ENCODE measurements at regions not wholly inside any gene's neighbourhood (a gene's known extent, or its start where the extent isn't known, plus 50 kb on each side); places are given as distances from the start of the nearest gene placed in this dataset.

GRCh38 chr10:69714572-69714971 lies 84.5 kb downstream of the FAM241B start:
- H4K20me1 ChIP-seq (ENCODE audit: control insufficient read depth, insufficient read depth): no peaks in the 10 kb centered on the region; the same call in 1 of the 2 replicates
- ChIA-PET SMC1A (ENCODE audit: uncharacterized antibody, unreplicated experiment) (interaction anchor here (1.0 to 2.3 kb wide), 4 partner anchors 12 to 200 kb away, joined by 3 to 7 read pairs (median 5); no protein-coding TSS in a partner anchor), CTCF (interaction anchor here (0.9 to 5.3 kb wide), 7 partner anchors 11 to 244 kb away, joined by 3 to 30 read pairs (median 3); no protein-coding TSS in a partner anchor), RAD21 (ENCODE audit: unreplicated experiment) (no interaction called here), POLR2A (no interaction called here)
- no peak overlapping the region for H3K4me3 ChIP-seq
- no peak overlapping the region for H2AFZ ChIP-seq (ENCODE audit: control insufficient read depth, low read depth, low read length)
- intact Hi-C loops (cut with micrococcal nuclease; ENCODE audit: unreplicated experiment) (no loop called here), in situ Hi-C loops (cut with MboI) (no loop called here)
- no TSS peak for BruUV-seq (replicated peaks)
- H3K27me3 ChIP-seq (replicated peaks in 1 of 2; ENCODE audit: control insufficient read depth in 2 of 2, insufficient read depth in 2 of 2, low read length in 1 of 2): no peaks in the 10 kb centered on the region; a peak in 1 of 4 replicates
- 14% methylated on average over 4 of the region's 4 CpGs for WGBS (ENCODE audit: insufficient coverage, insufficient replicate concordance, low lambda C conversion rate, missing lambda C conversion rate)
- no peak overlapping the region for H3K9ac ChIP-seq (ENCODE audit: control insufficient read depth, insufficient read depth, low read length)
- no peaks in the 10 kb centered on the region for H3K79me2 ChIP-seq (ENCODE audit: control insufficient read depth, insufficient read depth, low read length)
- H3K9me3 ChIP-seq (replicated peaks; ENCODE audit: control insufficient read depth, insufficient read depth, low read length): no peaks in the 10 kb centered on the region
- H3K36me3 ChIP-seq (ENCODE audit: control insufficient read depth in 2 of 2, insufficient read depth in 2 of 2, low read length in 1 of 2): no peaks in the 10 kb centered on the region
- no peak for TF ChIP-seq SUZ12 (IDR thresholded peaks at IDR 0.05; ENCODE audit: unreplicated experiment)
- H3K27ac ChIP-seq (ENCODE audit: control insufficient read depth, insufficient read depth): no peak overlapping the region
- H3K4me1 ChIP-seq (ENCODE audit: control insufficient read depth, insufficient read depth, low read length): no peaks in the 10 kb centered on the region
- ATAC-seq: no peak
- FAIRE-seq: no peak
- H3K4me2 ChIP-seq (ENCODE audit: control insufficient read depth, insufficient read depth): no peak overlapping the region
- DNase-seq (ENCODE audit: low read depth, low spot score): no peak

DNA sequence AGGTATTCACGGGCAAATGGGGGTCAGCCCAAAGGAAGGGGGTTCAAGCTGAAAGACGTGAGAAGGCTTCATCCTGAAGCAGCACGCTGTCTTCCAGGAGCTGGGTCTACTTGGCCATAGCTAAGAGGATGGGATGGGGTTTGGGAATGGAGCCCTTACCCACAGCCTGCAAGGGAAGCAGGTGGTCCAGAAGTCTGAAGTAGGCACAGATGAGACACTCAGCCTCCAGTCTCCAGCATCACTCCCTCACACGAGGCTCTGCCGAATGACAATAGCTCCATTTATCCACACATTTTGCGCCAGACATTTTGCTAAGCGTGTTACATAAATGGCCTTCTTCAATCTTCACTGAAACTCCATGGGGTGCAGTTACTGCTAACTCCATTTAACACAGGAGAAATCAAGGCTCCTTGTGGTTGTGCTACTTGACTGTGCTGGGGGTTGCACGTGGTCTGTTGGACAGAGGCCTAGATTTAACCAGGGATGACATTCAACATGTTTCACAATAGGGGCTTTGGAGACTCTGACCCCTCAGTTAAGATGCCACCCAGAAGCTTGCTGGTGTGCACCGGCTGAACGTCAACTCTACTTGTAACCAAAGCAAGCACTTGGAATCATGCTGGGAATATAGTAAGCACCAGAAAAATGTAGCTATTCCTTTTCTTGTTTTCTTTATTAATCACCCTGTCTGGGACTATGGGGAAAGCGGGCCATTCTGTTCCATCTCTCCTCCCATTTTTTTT lies 85.3 kb downstream of the FAM241B start:
- no peaks in the 10 kb centered on the region; a peak in 1 of 4 replicates for H3K27me3 ChIP-seq (replicated peaks in 1 of 2; ENCODE audit: control insufficient read depth in 2 of 2, insufficient read depth in 2 of 2, low read length in 1 of 2)
- POLR2A ChIA-PET: interaction anchor here (0.5 kb wide), 1 partner anchor 712 kb away, joined by 4 read pairs; no protein-coding TSS in a partner anchor
- H3K79me2 ChIP-seq (ENCODE audit: control insufficient read depth, insufficient read depth, low read length): no peaks in the 10 kb centered on the region
- DNase-seq (ENCODE audit: low read depth, low spot score) (no peak), FAIRE-seq (no peak), ATAC-seq (no peak)
- no peak overlapping the region for H3K27ac ChIP-seq (ENCODE audit: control insufficient read depth, insufficient read depth)
- CTCF ChIA-PET: interaction anchor here (0.9 to 5.3 kb wide), 10 partner anchors 10 to 243 kb away, joined by 3 to 30 read pairs (median 3); no protein-coding TSS in a partner anchor
- H3K9me3 ChIP-seq (replicated peaks; ENCODE audit: control insufficient read depth, insufficient read depth, low read length): no peaks in the 10 kb centered on the region
- in situ Hi-C loops (cut with MboI): loop anchor here (5.0 kb wide), 1 partner anchor 198 kb away; no protein-coding TSS in a partner anchor
- intact Hi-C loops (cut with micrococcal nuclease; ENCODE audit: unreplicated experiment): no loop called here
- H3K4me3 ChIP-seq: no peak overlapping the region
- no peaks in the 10 kb centered on the region for H3K4me1 ChIP-seq (ENCODE audit: control insufficient read depth, insufficient read depth, low read length)
- TF ChIP-seq ZNF274 (IDR thresholded peaks at IDR 0.05; ENCODE audit: insufficient read depth, insufficient read length) (no peak), CEBPB (IDR thresholded peaks at IDR 0.05; ENCODE audit: borderline replicate concordance in 1 of 2, low read depth in 2 of 2, low read length in 2 of 2) (no peak), SP1 (IDR thresholded peaks at IDR 0.05; ENCODE audit: low read depth, low read length) (no peak), HDGF (IDR thresholded peaks at IDR 0.05) (no peak), YY1 (IDR thresholded peaks at IDR 0.05; ENCODE audit: low read depth, low read length) (no peak), HSF1 (IDR thresholded peaks at IDR 0.05; ENCODE audit: low read depth, low read length) (no peak), CREB1 (IDR thresholded peaks at IDR 0.05; ENCODE audit: low read depth) (no peak), MTA3 (IDR thresholded peaks at IDR 0.05; ENCODE audit: borderline replicate concordance, low read length) (no peak), ATF7 (IDR thresholded peaks at IDR 0.05; ENCODE audit: low read depth) (no peak)
- TF ChIP-seq, protein P1, sequence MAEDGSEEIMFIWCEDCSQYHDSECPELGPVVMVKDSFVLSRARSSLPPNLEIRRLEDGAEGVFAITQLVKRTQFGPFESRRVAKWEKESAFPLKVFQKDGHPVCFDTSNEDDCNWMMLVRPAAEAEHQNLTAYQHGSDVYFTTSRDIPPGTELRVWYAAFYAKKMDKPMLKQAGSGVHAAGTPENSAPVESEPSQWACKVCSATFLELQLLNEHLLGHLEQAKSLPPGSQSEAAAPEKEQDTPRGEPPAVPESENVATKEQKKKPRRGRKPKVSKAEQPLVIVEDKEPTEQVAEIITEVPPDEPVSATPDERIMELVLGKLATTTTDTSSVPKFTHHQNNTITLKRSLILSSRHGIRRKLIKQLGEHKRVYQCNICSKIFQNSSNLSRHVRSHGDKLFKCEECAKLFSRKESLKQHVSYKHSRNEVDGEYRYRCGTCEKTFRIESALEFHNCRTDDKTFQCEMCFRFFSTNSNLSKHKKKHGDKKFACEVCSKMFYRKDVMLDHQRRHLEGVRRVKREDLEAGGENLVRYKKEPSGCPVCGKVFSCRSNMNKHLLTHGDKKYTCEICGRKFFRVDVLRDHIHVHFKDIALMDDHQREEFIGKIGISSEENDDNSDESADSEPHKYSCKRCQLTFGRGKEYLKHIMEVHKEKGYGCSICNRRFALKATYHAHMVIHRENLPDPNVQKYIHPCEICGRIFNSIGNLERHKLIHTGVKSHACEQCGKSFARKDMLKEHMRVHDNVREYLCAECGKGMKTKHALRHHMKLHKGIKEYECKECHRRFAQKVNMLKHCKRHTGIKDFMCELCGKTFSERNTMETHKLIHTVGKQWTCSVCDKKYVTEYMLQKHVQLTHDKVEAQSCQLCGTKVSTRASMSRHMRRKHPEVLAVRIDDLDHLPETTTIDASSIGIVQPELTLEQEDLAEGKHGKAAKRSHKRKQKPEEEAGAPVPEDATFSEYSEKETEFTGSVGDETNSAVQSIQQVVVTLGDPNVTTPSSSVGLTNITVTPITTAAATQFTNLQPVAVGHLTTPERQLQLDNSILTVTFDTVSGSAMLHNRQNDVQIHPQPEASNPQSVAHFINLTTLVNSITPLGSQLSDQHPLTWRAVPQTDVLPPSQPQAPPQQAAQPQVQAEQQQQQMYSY (CRISPR knock-in tag; IDR thresholded peaks at IDR 0.05): no peak
- H3K36me3 ChIP-seq (ENCODE audit: control insufficient read depth in 2 of 2, insufficient read depth in 2 of 2, low read length in 1 of 2): no peaks in the 10 kb centered on the region
- 26% methylated on average over 11 of the region's 11 CpGs for WGBS (ENCODE audit: insufficient coverage, insufficient replicate concordance, low lambda C conversion rate, missing lambda C conversion rate)
- RAD21 ChIA-PET (ENCODE audit: unreplicated experiment): interaction anchor here (0.6 to 1.3 kb wide), 2 partner anchors 73 to 222 kb away, joined by 3 to 5 read pairs; no protein-coding TSS in a partner anchor
- no peak overlapping the region for H3K9ac ChIP-seq (ENCODE audit: control insufficient read depth, insufficient read depth, low read length)
- H4K20me1 ChIP-seq (ENCODE audit: control insufficient read depth, insufficient read depth): no peaks in the 10 kb centered on the region; the same call in 1 of the 2 replicates
- no peak overlapping the region for H2AFZ ChIP-seq (ENCODE audit: control insufficient read depth, low read depth, low read length)
- no TSS peak for BruUV-seq (replicated peaks)
- SMC1A ChIA-PET (ENCODE audit: uncharacterized antibody, unreplicated experiment): interaction anchor here (1.0 to 2.3 kb wide), 4 partner anchors 11 to 200 kb away, joined by 3 to 7 read pairs (median 5); no protein-coding TSS in a partner anchor
- no peak overlapping the region for H3K4me2 ChIP-seq (ENCODE audit: control insufficient read depth, insufficient read depth)
